LNCaP clone FGC (cell line): ENCODE measurements at regions not wholly inside any gene's neighbourhood (a gene's known extent, or its start where the extent isn't known, plus 50 kb on each side); places are given as distances from the start of the nearest gene placed in this dataset.

Experiments
- DNase-seq: peaks from one replicate; pipeline ENCODE4 v3.0.0-alpha.2; 2011; ENCODE audit warnings: low read depth
- H3K4me3 ChIP-seq: 2 replicates; pipeline ENCODE4 v1.5.1; 2011; ENCODE audit warnings: mild to moderate bottlenecking, low read depth, low read length, control low read depth
- TF ChIP-seq, protein P1 (sequence below): IDR thresholded peaks from 2 replicates; pipeline ENCODE4 v1.5.1; 2012; ENCODE audit warnings: mild to moderate bottlenecking; ENCODE audit not compliant: control insufficient read depth, insufficient read depth; ENCODE audit errors: extremely low read depth

- TF ChIP-seq, protein P1, sequence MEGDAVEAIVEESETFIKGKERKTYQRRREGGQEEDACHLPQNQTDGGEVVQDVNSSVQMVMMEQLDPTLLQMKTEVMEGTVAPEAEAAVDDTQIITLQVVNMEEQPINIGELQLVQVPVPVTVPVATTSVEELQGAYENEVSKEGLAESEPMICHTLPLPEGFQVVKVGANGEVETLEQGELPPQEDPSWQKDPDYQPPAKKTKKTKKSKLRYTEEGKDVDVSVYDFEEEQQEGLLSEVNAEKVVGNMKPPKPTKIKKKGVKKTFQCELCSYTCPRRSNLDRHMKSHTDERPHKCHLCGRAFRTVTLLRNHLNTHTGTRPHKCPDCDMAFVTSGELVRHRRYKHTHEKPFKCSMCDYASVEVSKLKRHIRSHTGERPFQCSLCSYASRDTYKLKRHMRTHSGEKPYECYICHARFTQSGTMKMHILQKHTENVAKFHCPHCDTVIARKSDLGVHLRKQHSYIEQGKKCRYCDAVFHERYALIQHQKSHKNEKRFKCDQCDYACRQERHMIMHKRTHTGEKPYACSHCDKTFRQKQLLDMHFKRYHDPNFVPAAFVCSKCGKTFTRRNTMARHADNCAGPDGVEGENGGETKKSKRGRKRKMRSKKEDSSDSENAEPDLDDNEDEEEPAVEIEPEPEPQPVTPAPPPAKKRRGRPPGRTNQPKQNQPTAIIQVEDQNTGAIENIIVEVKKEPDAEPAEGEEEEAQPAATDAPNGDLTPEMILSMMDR: no peak
- H3K4me3 ChIP-seq: no peak overlapping the region
- no peak for DNase-seq
Measured at GRCh38 chr1:55962472-55962871, 616.9 kb downstream of the PLPP3 start.

DNA sequence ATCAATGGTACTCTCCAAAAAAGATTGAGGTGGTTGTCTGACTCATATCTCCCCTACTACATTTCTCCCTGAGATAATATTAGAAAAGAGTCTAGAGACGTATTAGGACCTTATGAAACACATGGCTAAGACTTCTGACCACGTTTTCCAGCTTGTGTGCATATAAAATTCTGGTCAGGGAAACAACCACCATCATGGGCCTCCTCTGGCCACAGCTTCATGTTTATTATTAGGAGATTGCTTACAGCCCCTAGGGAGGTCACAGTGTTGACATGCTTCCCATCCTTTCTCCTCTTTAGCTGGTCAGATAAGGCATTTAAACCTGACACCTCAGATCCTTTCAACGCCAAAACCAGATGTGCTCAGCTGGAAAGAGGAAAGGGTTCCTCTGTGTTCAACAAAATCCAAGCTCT, 620.2 kb downstream of the PLPP3 start:
- TF ChIP-seq, protein P1: no peak
- H3K4me3 ChIP-seq: no peak overlapping the region
- no peak for DNase-seq

- TF ChIP-seq, protein P1: no peak
- no peak overlapping the region for H3K4me3 ChIP-seq
- DNase-seq: no peak
Measured at GRCh38 chr1:55958498-55958897, 620.9 kb downstream of the PLPP3 start.

DNA sequence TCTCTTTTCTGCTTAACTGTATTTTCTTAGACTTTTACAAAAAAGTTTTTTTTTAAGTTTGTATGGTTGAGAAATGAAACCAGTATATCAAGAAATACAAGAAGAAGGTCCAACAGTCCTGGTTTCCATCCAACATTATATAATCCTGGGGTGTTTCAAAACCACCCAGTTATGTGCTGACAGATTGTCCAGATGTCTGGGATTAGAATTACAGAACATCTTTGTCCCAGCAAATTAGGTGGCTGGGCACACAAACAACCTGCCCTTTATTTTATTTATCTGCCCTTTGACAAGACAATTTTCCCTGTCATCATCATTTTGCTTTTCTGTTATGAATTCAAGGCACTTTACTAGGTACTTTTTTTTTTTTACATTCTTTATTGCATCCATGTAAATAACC, 622.1 kb downstream of the PLPP3 start:
- TF ChIP-seq, protein P1: no peak
- peak; percentile 1 for DNase-seq
- H3K4me3 ChIP-seq: no peak overlapping the region

DNA sequence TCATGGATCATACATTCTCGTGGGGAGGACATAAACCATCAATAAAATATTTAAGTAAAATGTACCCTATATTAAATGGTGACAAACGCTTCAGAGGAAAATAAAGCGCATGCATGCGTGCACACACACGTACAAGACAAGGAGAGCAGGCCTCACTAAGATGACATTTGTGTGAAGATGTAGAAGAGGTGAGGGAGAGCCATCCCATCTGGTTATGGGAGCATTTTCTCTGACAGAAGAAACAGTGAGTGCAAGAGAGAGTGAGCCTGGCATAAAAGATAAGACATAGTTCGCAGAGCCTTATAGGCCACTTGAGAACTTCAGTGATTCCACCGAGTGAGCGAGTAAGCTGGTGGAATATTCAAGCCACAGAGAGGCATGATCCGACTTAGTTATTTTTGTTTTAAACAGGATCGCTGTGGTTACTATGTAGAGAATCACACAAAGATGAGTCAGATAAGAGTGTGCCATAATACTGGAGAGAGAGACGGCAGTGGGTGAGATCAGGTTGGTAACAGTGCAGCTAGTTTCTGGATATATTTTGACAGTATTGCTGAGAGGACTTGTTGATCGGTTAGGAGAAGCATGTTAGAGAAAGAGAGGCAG, 624.2 kb downstream of the PLPP3 start:
- no peak overlapping the region for H3K4me3 ChIP-seq
- no peak for DNase-seq
- TF ChIP-seq, protein P1: no peak

- TF ChIP-seq, protein P1: no peak
- no peak for DNase-seq
- no peak overlapping the region for H3K4me3 ChIP-seq
Measured at GRCh38 chr1:55951291-55951690, 628.1 kb downstream of the PLPP3 start.

DNA sequence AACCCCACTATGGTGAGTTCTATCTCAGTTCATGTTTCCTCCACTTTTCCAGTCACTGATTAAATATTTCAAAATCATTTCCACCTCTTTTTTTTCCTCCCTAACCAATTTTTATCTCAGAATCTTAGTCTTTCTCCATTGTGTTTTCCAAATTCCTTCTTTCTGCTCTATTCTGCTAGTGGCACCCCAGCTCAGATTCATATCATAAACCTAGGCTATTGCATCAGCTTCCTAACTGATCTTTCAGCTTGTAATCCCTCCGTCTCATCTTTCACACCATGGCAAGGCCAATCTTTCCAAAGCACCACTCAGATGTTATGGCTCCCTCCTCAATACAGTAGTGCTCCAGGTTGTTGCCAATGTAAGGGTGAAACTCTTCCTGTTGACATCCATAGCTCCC, 631.9 kb downstream of the PLPP3 start:
- no peak for DNase-seq
- H3K4me3 ChIP-seq: no peak overlapping the region
- TF ChIP-seq, protein P1: no peak
